ENCODE measurements at regions not wholly inside any gene's neighbourhood (a gene's known extent, or its start where the extent isn't known, plus 50 kb on each side); places are given as distances from the start of the nearest gene placed in this dataset.
"Not testable (repeated sequence)": the region's sequence is repeated elsewhere in the genome, so short reads cannot be mapped to it uniquely, and the experiment has no call there.

- no peak for DNase-seq (ENCODE audit: low read depth)
- in situ Hi-C loops (cut with HindIII; ENCODE audit: low pct_unique_long_range_greater_than_20kb, low sequenced_read_pairs) = no loop called here
These were observed 790.4 kb upstream of the NUDT12 start for GRCh38 chr5:104352954-104353353.

DNA sequence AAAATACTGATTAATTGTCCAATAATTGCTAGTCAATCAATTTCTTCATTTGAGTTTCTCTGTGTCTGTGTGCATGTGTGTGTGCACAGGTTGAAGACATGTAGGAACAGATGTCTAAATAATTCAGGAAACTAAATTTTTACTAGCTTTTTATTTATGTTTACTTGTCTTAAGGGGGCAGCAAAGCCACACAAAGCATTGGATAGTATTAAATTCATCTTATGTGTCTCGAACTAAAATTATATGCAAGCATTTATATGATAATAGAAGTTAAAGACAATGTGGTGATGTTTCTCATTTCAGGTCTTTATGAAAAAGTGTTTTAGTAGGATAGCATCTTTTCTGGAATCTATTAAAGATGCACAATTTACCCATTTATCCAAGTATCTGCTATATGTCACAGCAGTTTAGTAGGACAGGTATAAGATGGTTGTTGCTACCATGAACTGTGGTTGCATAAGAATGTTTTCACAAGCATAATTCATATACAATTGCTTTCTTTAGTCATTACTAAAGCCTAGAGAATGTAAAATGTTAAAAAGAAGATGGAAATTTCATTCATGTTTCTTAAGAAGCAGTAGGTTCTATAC lies 784.6 kb upstream of the NUDT12 start:
- in situ Hi-C loops (cut with HindIII; ENCODE audit: low pct_unique_long_range_greater_than_20kb, low sequenced_read_pairs) = no loop called here
- DNase-seq (ENCODE audit: low read depth) = peak; percentile 2

GRCh38 chr5:104345222-104346016 lies 782.8 kb upstream of the NUDT12 start:
- in situ Hi-C loops (cut with HindIII; ENCODE audit: low pct_unique_long_range_greater_than_20kb, low sequenced_read_pairs) = no loop called here
- no peak for DNase-seq (ENCODE audit: low read depth)

- in situ Hi-C loops (cut with HindIII; ENCODE audit: low pct_unique_long_range_greater_than_20kb, low sequenced_read_pairs) = no loop called here
- no peak for DNase-seq (ENCODE audit: low read depth)
These were observed 782.2 kb upstream of the NUDT12 start for GRCh38 chr5:104344809-104345208.

GRCh38 chr5:104327801-104328200 lies 765.2 kb upstream of the NUDT12 start:
- in situ Hi-C loops (cut with HindIII; ENCODE audit: low pct_unique_long_range_greater_than_20kb, low sequenced_read_pairs) = no loop called here
- DNase-seq (ENCODE audit: low read depth) = no peak

DNA sequence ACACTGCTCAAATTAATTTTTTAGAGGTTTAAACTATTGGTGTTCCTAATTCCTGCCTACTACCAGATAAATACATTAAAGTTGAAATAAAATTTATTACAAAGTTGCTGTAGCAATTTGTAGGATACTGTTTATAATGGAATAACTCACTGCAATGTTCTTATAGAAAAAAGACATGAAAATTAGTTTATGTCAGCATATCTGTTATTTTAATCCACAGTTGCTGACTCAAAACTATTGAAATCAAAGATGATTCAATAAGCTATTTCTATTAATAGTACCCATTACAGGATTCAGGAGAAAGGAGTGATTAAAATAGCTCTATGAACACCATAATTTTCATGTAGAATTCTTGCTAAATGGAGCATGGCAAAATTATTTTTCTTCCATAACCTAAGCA lies 764.4 kb upstream of the NUDT12 start:
- in situ Hi-C loops (cut with HindIII; ENCODE audit: low pct_unique_long_range_greater_than_20kb, low sequenced_read_pairs) = no loop called here
- DNase-seq (ENCODE audit: low read depth) = no peak

GRCh38 chr5:104325356-104325755 lies 762.8 kb upstream of the NUDT12 start:
- in situ Hi-C loops (cut with HindIII; ENCODE audit: low pct_unique_long_range_greater_than_20kb, low sequenced_read_pairs) = no loop called here

DNA sequence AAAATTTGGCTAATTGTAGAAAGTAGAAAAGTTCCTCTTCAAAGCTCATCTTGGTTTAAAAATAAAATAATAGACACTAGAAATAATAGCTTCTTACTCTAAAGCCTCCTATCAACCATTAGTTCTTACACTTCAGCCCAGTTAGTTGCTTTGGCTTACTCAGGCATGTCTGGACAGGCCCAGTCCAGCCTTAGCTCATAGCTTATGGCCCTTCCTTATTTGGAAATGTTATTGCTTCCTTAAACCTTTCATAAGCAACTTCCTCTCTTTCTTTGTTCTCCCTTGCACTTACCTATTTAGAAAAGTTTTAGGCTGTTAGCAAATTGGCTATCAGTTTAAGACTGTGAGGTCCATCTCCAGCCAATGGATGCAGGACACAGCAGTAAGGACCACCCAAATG lies 754.1 kb upstream of the NUDT12 start:
- DNase-seq (ENCODE audit: low read depth) = not testable (repeated sequence)

More at GRCh38 chr5:104325356-104325755, 762.8 kb upstream of the NUDT12 start:
- DNase-seq (ENCODE audit: low read depth) = no peak

DNA sequence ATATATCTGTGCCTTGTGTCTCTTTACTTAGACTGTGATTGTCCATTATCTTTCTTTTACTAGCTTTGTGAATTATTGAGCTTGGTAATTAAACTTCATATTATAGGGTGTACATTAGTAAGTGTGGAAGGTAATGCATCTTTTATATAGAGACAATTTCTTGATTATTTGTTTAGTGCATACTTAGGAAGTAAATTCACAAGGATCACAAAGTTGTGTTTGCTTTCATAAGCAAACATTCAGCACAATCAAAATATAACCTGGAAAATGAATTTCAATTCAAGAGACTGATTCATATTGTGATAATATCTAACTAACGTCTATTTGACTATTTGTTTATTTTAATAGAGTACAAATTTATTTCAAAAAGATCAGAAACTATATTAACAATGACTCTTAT lies 749.9 kb upstream of the NUDT12 start:
- in situ Hi-C loops (cut with HindIII; ENCODE audit: low pct_unique_long_range_greater_than_20kb, low sequenced_read_pairs) = no loop called here
- no peak for DNase-seq (ENCODE audit: low read depth)

More for the DNA sequence above, 754.1 kb upstream of the NUDT12 start:
- in situ Hi-C loops (cut with HindIII; ENCODE audit: low pct_unique_long_range_greater_than_20kb, low sequenced_read_pairs) = not testable (repeated sequence)

GRCh38 chr5:104305602-104306001 lies 743.0 kb upstream of the NUDT12 start:
- in situ Hi-C loops (cut with HindIII; ENCODE audit: low pct_unique_long_range_greater_than_20kb, low sequenced_read_pairs) = no loop called here
- no peak for DNase-seq (ENCODE audit: low read depth)

DNA sequence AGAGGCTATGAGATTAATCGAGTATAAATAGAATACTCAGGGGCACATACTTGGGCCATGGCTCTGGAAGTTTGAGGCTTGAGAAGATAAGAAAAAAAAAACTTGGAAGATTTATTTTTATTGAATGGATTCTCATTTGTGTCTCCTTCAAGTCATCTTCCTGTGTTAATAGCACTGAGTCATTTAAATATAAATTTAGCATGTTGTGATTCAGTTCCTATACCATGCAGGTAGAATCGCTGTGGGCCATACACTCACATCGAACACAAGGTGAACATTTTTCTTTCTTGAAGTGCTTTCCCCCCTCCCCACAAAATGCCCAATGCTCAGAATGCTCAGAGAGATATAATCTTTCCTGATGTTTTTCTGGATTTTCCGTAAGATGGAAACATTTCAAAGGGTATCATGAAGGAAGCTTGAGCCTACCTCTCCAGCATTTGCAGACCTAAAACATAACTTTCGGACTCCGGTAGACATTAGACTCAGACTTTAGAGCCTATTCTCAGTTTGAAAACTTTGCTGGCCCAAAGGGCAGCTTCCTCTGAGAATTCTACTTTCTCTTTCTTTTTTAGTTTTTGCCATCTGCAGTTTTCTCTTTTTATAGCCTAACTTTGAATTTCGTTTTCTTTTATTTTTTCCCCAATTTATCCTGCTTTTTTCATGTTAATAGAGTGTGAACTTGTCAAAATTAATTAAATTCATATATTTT lies 737.6 kb upstream of the NUDT12 start:
- no peak for DNase-seq (ENCODE audit: low read depth)

GRCh38 chr5:104298518-104298917 lies 735.9 kb upstream of the NUDT12 start:
- in situ Hi-C loops (cut with HindIII; ENCODE audit: low pct_unique_long_range_greater_than_20kb, low sequenced_read_pairs) = no loop called here

More for the DNA sequence above, 737.6 kb upstream of the NUDT12 start:
- in situ Hi-C loops (cut with HindIII; ENCODE audit: low pct_unique_long_range_greater_than_20kb, low sequenced_read_pairs) = no loop called here

GRCh38 chr5:104297076-104297475 lies 734.5 kb upstream of the NUDT12 start:
- in situ Hi-C loops (cut with HindIII; ENCODE audit: low pct_unique_long_range_greater_than_20kb, low sequenced_read_pairs) = no loop called here

More at GRCh38 chr5:104298518-104298917, 735.9 kb upstream of the NUDT12 start:
- DNase-seq (ENCODE audit: low read depth) = no peak

DNA sequence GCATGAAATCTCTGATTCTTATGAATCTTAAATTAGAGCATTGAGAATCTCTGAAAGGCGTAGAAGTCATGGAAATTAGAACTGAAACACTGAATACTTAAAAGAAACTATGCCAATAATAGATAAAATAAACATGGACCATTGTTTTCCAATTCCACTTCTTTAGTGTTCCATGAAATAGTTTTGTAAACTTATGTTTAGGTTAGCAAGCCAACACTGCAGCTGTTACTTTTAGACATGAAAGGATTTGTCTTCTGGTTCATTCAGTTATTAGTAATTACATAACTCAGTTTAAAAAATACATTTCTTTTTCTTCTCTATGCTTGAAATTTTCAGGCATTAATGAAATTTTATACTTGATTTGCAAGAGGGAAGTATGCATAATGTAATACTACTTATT lies 733.4 kb upstream of the NUDT12 start:
- in situ Hi-C loops (cut with HindIII; ENCODE audit: low pct_unique_long_range_greater_than_20kb, low sequenced_read_pairs) = no loop called here
- DNase-seq (ENCODE audit: low read depth) = no peak

More at GRCh38 chr5:104297076-104297475, 734.5 kb upstream of the NUDT12 start:
- no peak for DNase-seq (ENCODE audit: low read depth)

DNA sequence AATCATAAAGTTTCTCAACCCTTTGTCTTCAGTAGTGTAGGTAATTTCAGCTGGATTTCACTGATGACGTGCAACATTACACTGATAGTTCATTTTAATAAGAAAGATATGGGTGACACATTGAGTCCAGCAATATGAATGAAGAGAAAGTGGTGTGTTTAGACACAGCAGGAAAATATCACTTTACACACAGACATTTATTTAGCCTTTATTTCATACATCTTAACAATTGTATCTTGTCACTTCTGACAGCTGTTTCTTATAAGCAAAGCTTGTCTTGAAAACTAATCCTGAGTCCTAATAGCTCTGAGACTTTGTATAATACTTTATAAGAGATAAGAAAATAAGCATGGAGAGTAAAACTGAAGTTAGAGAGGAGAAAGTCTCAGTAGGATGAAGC lies 720.5 kb upstream of the NUDT12 start:
- DNase-seq (ENCODE audit: low read depth) = no peak
- in situ Hi-C loops (cut with HindIII; ENCODE audit: low pct_unique_long_range_greater_than_20kb, low sequenced_read_pairs) = no loop called here

DNA sequence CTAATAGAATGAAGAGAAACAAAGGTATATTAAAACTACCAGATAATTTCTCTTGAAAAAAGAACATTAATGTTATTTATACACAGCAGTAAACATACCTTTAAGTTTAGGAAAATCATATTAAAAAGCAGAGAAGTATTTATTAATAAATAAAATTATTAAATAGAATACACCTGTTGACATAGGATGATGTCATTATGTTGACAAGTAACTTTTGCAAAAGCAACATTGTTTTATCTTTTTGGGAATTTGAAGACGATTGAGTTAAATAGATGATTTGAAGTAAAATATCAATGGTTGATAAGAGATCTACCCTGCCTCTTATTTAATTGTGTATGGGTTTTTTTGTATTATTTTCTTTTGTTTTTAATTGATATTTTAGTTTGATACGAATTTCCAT lies 711.1 kb upstream of the NUDT12 start:
- in situ Hi-C loops (cut with HindIII; ENCODE audit: low pct_unique_long_range_greater_than_20kb, low sequenced_read_pairs) = no loop called here
- no peak for DNase-seq (ENCODE audit: low read depth)

DNA sequence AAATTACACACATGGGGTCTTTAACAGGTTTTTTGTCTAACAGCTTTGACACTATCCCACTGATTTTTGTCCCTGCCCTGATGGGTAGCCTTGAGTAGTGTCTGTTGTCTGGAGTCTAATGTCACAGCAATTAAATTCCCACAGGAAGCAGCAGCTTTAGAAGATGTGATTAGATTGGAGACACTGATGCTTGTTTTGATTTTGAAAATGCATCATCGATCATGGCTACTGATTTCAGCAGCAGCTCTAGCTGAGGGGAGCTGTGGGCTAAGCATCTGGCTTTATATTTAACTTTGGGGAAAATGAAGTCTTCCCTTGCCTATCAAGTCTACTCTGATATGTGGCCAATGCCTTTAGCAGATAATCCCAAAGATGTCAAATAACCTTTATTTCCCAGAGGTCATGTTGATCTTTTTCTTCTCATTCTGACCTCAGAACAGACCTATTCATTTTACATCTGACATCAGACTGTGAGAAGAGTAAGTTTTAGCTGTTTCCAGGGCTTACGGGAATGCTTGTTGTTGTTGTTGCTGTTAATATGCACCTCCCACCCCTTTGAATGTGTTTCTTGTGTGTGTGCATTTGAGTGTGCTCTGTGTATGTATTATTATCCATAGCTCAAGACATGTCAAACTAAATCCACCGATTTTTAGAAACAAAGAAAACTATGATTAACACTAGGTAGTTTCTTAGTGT lies 704.9 kb upstream of the NUDT12 start:
- in situ Hi-C loops (cut with HindIII; ENCODE audit: low pct_unique_long_range_greater_than_20kb, low sequenced_read_pairs) = no loop called here
- no peak for DNase-seq (ENCODE audit: low read depth)

DNA sequence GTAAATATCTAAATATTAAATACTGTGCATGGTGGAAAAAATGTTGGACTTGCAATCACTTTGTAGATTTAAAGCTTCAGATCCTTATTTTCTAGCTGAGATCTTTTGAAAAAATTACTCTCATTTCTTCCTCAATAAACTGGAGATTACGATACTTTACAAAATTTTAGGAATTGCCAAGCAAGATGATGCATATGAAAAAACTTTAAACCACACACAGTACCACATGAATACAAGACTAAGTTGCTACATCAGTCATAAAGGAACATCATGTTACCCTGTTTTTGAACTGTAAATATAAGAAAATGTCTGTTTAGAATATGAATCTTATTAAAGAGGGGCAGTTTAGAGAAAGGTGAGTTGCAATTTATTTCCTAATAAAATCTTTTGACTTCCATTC lies 703.6 kb upstream of the NUDT12 start:
- no peak for DNase-seq (ENCODE audit: low read depth)
- in situ Hi-C loops (cut with HindIII; ENCODE audit: low pct_unique_long_range_greater_than_20kb, low sequenced_read_pairs) = no loop called here

Data from Caki2 (cell line).